Hepatocyte (in vitro differentiated cells): ENCODE measurements at regions not wholly inside any gene's neighbourhood (a gene's known extent, or its start where the extent isn't known, plus 50 kb on each side); places are given as distances from the start of the nearest gene placed in this dataset.

Experiments
- CTCF ChIP-seq: fragments of 200-600 bp; sonication (generic); IDR thresholded peaks from 2 replicates; pipeline ENCODE4 v1.5.1; 2016; ENCODE audit warnings: antibody characterized with exemption, mild to moderate bottlenecking; ENCODE audit not compliant: poor library complexity
- EZH2phosphoT487 ChIP-seq: fragments of 200-600 bp; sonication (generic); IDR thresholded peaks from one replicate; pipeline ENCODE4 v1.6.1; 2018; ENCODE audit warnings: antibody characterized with exemption, mild to moderate bottlenecking, low read depth, moderate library complexity; ENCODE audit not compliant: unreplicated experiment, severe bottlenecking

GRCh38 chr1:72804541-72804940 is 522.2 kb upstream of the NEGR1 start:
- TF ChIP-seq CTCF (no peak), EZH2phosphoT487 (no peak)
